ENCODE measurements at regions not wholly inside any gene's neighbourhood (a gene's known extent, or its start where the extent isn't known, plus 50 kb on each side); places are given as distances from the start of the nearest gene placed in this dataset.

DNA sequence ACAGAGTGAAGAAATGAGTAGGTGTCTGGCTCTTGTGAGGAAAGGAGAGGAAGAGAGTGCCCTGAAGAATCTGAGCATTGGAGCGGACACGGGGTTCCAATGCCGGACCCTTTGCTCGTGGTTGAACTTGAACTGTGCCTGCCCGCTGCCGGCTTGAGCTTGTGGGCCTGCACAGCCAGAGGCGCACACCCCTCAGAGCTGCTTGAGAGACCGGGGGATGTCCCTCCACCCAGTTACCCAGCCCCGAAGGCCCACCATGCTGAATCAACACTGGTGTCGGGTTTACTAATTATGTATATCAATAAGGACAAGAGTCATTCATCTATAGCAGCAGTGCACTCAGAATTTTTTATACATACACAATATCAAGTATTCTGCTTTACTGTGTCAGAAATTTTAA is 218.3 kb upstream of the CST7 start:
- no peak overlapping the region for H3K4me3 Mint-ChIP-seq (ENCODE audit: low read depth)
- H3K9me3 Mint-ChIP-seq (ENCODE audit: low read depth): no peaks in the 10 kb centered on the region
- H3K27me3 Mint-ChIP-seq: no peaks in the 10 kb centered on the region
- TF ChIP-seq, protein P1, sequence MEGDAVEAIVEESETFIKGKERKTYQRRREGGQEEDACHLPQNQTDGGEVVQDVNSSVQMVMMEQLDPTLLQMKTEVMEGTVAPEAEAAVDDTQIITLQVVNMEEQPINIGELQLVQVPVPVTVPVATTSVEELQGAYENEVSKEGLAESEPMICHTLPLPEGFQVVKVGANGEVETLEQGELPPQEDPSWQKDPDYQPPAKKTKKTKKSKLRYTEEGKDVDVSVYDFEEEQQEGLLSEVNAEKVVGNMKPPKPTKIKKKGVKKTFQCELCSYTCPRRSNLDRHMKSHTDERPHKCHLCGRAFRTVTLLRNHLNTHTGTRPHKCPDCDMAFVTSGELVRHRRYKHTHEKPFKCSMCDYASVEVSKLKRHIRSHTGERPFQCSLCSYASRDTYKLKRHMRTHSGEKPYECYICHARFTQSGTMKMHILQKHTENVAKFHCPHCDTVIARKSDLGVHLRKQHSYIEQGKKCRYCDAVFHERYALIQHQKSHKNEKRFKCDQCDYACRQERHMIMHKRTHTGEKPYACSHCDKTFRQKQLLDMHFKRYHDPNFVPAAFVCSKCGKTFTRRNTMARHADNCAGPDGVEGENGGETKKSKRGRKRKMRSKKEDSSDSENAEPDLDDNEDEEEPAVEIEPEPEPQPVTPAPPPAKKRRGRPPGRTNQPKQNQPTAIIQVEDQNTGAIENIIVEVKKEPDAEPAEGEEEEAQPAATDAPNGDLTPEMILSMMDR (IDR thresholded peaks at IDR 0.05; ENCODE audit: unreplicated experiment): no peak
- H3K4me1 Mint-ChIP-seq (ENCODE audit: low read depth): peaks cover 4% of the 10 kb centered on the region
- no peak for DNase-seq (ENCODE audit: low spot score, unreplicated experiment)
- no peak overlapping the region for H3K27ac Mint-ChIP-seq
- no peaks in the 10 kb centered on the region for H3K36me3 Mint-ChIP-seq (ENCODE audit: insufficient read depth)

DNA sequence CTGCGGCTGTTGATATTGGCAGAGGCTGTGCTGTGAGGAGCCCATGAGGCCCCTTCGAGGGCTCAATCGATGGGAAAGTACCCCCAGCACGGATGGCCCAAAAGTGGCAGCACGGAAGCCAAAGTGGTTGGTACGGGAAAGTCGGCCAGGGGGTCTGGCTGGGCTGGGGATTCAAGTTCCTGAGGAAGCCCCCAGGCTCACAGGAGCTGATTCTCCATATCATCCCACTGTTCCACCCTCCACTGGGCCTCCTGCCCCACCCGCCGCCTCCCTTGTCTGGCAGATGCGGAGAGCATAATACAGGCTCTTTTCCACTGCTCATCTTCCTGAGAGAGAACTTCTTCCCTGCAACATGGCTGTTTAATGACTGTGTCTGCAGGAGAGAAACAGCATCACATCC is 217.8 kb upstream of the CST7 start:
- no peaks in the 10 kb centered on the region for H3K4me1 Mint-ChIP-seq (ENCODE audit: low read depth)
- TF ChIP-seq, protein P1 (IDR thresholded peaks at IDR 0.05; ENCODE audit: unreplicated experiment): no peak
- no peaks in the 10 kb centered on the region for H3K36me3 Mint-ChIP-seq (ENCODE audit: insufficient read depth)
- no peak for DNase-seq (ENCODE audit: low spot score, unreplicated experiment)
- no peak overlapping the region for H3K4me3 Mint-ChIP-seq (ENCODE audit: low read depth)
- H3K9me3 Mint-ChIP-seq (ENCODE audit: low read depth): no peaks in the 10 kb centered on the region
- H3K27me3 Mint-ChIP-seq: no peaks in the 10 kb centered on the region
- no peak overlapping the region for H3K27ac Mint-ChIP-seq

DNA sequence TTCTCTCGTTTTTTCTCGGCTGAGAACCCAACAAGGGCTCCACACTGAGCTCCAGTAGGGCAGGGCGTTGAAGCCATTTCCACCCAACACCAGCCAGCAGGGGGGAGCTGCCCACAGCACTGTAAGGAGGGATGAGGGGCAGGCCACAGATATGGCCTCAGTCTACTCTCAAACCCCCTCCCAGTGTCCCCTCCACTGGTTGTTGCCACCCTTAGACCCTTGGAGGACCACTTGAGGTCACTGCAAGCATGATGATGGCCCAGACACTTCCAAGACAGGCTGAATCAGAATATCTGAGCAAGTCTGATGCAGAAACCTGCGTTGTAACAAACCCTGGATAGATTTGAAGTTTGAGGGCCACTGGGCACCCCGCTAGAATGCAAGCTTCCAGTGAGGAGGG is 217.0 kb upstream of the CST7 start:
- Mint-ChIP-seq H3K9me3 (ENCODE audit: low read depth) (no peaks in the 10 kb centered on the region), H3K27me3 (no peaks in the 10 kb centered on the region), H3K4me1 (ENCODE audit: low read depth) (no peaks in the 10 kb centered on the region), H3K4me3 (ENCODE audit: low read depth) (no peak overlapping the region), H3K27ac (no peak overlapping the region), H3K36me3 (ENCODE audit: insufficient read depth) (no peaks in the 10 kb centered on the region)
- no peak for DNase-seq (ENCODE audit: low spot score, unreplicated experiment)
- TF ChIP-seq, protein P1 (IDR thresholded peaks at IDR 0.05; ENCODE audit: unreplicated experiment): no peak

DNA sequence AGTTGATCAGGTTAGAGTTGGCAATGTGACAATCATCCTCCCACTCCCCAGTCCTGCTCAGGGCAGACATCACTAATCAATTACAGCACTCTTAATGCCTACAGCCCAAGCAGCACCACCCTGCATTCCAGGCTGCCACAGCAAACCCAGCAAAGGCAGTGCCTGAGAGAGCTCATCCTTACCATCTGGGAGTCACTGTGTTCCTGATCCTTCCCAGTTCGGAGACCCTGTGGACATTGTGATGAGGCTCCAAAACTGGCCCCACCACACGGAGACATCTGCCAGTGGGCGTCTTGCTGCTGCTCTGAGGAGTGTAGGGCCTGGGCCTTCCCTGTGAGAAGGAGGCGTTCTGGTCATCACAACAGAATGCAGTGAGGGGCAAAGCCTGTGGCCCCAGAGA is 216.5 kb upstream of the CST7 start:
- DNase-seq (ENCODE audit: low spot score, unreplicated experiment): no peak
- no peaks in the 10 kb centered on the region for H3K27me3 Mint-ChIP-seq
- no peaks in the 10 kb centered on the region for H3K36me3 Mint-ChIP-seq (ENCODE audit: insufficient read depth)
- H3K9me3 Mint-ChIP-seq (ENCODE audit: low read depth): no peaks in the 10 kb centered on the region
- H3K27ac Mint-ChIP-seq: no peak overlapping the region
- H3K4me1 Mint-ChIP-seq (ENCODE audit: low read depth): no peaks in the 10 kb centered on the region
- H3K4me3 Mint-ChIP-seq (ENCODE audit: low read depth): no peak overlapping the region
- TF ChIP-seq, protein P1 (IDR thresholded peaks at IDR 0.05; ENCODE audit: unreplicated experiment): no peak

DNA sequence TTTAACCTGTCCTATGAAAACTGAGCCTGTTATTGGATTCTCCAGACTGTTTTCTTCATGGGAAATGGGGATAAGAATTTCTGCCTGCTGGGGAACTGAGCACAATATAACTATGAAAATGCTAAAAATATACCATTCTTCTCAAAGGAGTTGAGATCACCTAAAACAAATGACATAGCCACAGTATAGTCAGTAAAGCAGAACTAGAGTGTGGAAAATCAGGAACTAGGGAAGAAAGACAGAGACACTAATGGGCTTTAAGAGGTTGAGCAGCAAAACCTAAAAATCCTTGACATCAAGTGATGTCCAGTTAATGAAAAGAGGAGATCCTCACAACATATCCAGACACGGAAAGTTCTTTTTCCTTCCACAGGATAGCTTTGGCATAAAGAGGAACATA is 215.7 kb upstream of the CST7 start:
- TF ChIP-seq, protein P1 (IDR thresholded peaks at IDR 0.05; ENCODE audit: unreplicated experiment): no peak

More for the DNA sequence above, 215.7 kb upstream of the CST7 start:
- Mint-ChIP-seq H3K9me3 (ENCODE audit: low read depth) (no peaks in the 10 kb centered on the region), H3K4me3 (ENCODE audit: low read depth) (no peak overlapping the region), H3K27ac (no peak overlapping the region), H3K27me3 (no peaks in the 10 kb centered on the region), H3K36me3 (ENCODE audit: insufficient read depth) (no peaks in the 10 kb centered on the region), H3K4me1 (ENCODE audit: low read depth) (no peaks in the 10 kb centered on the region)
- no peak for DNase-seq (ENCODE audit: low spot score, unreplicated experiment)
